WTC11 (cell line): ENCODE measurements at regions not wholly inside any gene's neighbourhood (a gene's known extent, or its start where the extent isn't known, plus 50 kb on each side); places are given as distances from the start of the nearest gene placed in this dataset.

Source experiments
- ATF3 ChIP-seq: sonication (generic); formaldehyde crosslinking; conservative IDR thresholded peaks from 2 replicates; pipeline ENCODE4 v1.8.1; 2022; ENCODE audit warnings: mild to moderate bottlenecking, missing genetic modification reagents
- CTCF ChIP-seq: fragments of 200-600 bp; IDR thresholded peaks from 2 replicates; pipeline ENCODE4 v1.8.0; 2022; ENCODE audit warnings: antibody characterized with exemption
- ELF4 ChIP-seq: sonication (generic); formaldehyde crosslinking; IDR thresholded peaks from 2 replicates; pipeline ENCODE4 v1.8.1; 2022; ENCODE audit warnings: low read depth, mild to moderate bottlenecking, moderate library complexity, missing genetic modification reagents
- MAX ChIP-seq: sonication (generic); formaldehyde crosslinking; IDR thresholded peaks from 2 replicates; pipeline ENCODE4 v1.8.0; 2022; ENCODE audit warnings: mild to moderate bottlenecking, missing genetic modification reagents
- MLX ChIP-seq: sonication (generic); formaldehyde crosslinking; IDR thresholded peaks from 2 replicates; pipeline ENCODE4 v1.8.1; 2023; ENCODE audit warnings: mild to moderate bottlenecking, missing genetic modification reagents, moderate library complexity
- MXD4 ChIP-seq: fragments of 250-450 bp; sonication (Bioruptor Pico); IDR thresholded peaks from 2 replicates; pipeline ENCODE4 v1.8.0; 2021; ENCODE audit warnings: mild to moderate bottlenecking, moderate library complexity, borderline replicate concordance
- NR3C1 ChIP-seq: sonication (generic); formaldehyde crosslinking; conservative IDR thresholded peaks from 2 replicates; pipeline ENCODE4 v1.8.1; 2023; ENCODE audit warnings: low read depth, mild to moderate bottlenecking, missing genetic modification reagents
- USF1 ChIP-seq: sonication (generic); formaldehyde crosslinking; IDR thresholded peaks from 2 replicates; pipeline ENCODE4 v1.8.0; 2022; ENCODE audit warnings: mild to moderate bottlenecking, missing genetic modification reagents
- ZNF121 ChIP-seq: sonication (generic); formaldehyde crosslinking; IDR thresholded peaks from 2 replicates; pipeline ENCODE4 v1.8.0; 2023; ENCODE audit warnings: missing genetic modification reagents

GRCh38 chr1:199194862-199195261 lies 556.0 kb downstream of the PTPRC start:
- TF ChIP-seq USF1 (CRISPR knock-in tag) (no peak), CTCF (no peak), ELF4 (CRISPR knock-in tag) (no peak), MLX (CRISPR knock-in tag) (no peak), MAX (CRISPR knock-in tag) (no peak), ZNF121 (no peak), NR3C1 (CRISPR knock-in tag) (no peak), MXD4 (no peak), ATF3 (CRISPR knock-in tag) (no peak)
